ENCODE measurements at regions not wholly inside any gene's neighbourhood (a gene's known extent, or its start where the extent isn't known, plus 50 kb on each side); places are given as distances from the start of the nearest gene placed in this dataset.

DNA sequence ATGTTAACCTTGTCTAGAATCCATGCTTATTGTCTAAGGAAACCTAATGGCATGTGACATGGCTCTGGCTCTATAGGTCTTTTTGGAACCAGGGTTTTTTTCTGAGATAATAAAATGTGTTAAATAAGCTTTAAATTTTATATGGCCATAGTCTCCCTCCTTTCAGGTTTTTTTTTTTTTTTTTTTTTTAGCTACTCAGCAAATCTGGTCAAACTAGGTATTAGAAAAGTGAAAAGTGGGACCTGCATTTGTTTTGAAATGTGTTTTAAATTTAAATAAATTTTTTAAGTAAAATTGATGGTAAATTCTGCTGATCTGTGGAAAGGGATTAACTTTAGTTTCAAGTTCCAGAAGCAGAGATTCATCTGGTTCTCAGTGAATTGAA lies 52.1 kb upstream of the NANOGP8 start:
- no peak overlapping the region for H3K23ac ChIP-seq (ENCODE audit: insufficient read length, low read depth, low read length)
- no peak overlapping the region for H3K27ac ChIP-seq (ENCODE audit: insufficient read length, low read depth, low read length)
- no peak overlapping the region for H3K56ac ChIP-seq (ENCODE audit: insufficient read length, low read depth, low read length)
- H3K9me3 ChIP-seq (ENCODE audit: control insufficient read depth, low read depth, low read length) = no peaks in the 10 kb centered on the region
- H2BK5ac ChIP-seq (ENCODE audit: insufficient read length, low read length) = no peak overlapping the region
- no peak overlapping the region for H3K18ac ChIP-seq (ENCODE audit: insufficient read length, low read depth, low read length)
- no peak overlapping the region for H4K8ac ChIP-seq (replicated peaks; ENCODE audit: insufficient read length, low read depth, low read length)
- H3K4me1 Mint-ChIP-seq = 0 out of 4 replicates have a peak, but pooled peaks cover 0 to 2% of the 10 kb centered on the region in 2 experiments
- H4K5ac ChIP-seq (ENCODE audit: insufficient read length, low read depth, low read length) = no peak overlapping the region
- no peaks in the 10 kb centered on the region for H4K20me1 ChIP-seq (ENCODE audit: control insufficient read depth, insufficient read depth, insufficient read length)
- no peaks in the 10 kb centered on the region; a peak in 1 of 7 replicates for H3K36me3 Mint-ChIP-seq (ENCODE audit: insufficient read depth in 1 of 3, low read depth in 3 of 3)
- H3K23me2 ChIP-seq (ENCODE audit: insufficient read length, low read depth, low read length, poor library complexity, severe bottlenecking) = no peaks in the 10 kb centered on the region
- no peak overlapping the region for H3T11ph ChIP-seq (ENCODE audit: low read length)
- no peaks in the 10 kb centered on the region for H3K27me3 ChIP-seq (ENCODE audit: insufficient read depth, low read length)
- no peak overlapping the region for H2BK12ac ChIP-seq (ENCODE audit: insufficient read length, low read depth, low read length)
- H2AFZ ChIP-seq (ENCODE audit: low read length) = no peak overlapping the region
- H3K79me2 ChIP-seq (ENCODE audit: insufficient read depth, low read length) = no peaks in the 10 kb centered on the region
- H3K4me1 ChIP-seq (ENCODE audit: insufficient read depth, low read length) = no peaks in the 10 kb centered on the region
- H3K4me2 ChIP-seq (ENCODE audit: insufficient read depth, insufficient read length, low read length) = no peak overlapping the region
- H2AK5ac ChIP-seq (ENCODE audit: insufficient read length, low read length) = no peak overlapping the region
- no peak overlapping the region for H3K4me3 Mint-ChIP-seq
- H2BK20ac ChIP-seq (ENCODE audit: low read depth, low read length, poor library complexity, severe bottlenecking) = no peak overlapping the region
- no peak overlapping the region for H2BK120ac ChIP-seq (ENCODE audit: low read depth, low read length, poor library complexity, severe bottlenecking)
- no peak for DNase-seq
- H3K9me3 Mint-ChIP-seq = peaks cover 0 to 4% of the 10 kb centered on the region in 2 experiments; a peak in 1 of 5 replicates
- no peak overlapping the region for H2BK15ac ChIP-seq (ENCODE audit: low read depth, low read length)
- no peaks in the 10 kb centered on the region for H3K79me1 ChIP-seq (ENCODE audit: insufficient read depth, low read depth, low read length, poor library complexity, severe bottlenecking)
- H3K27ac Mint-ChIP-seq = no peak overlapping the region
- no peak for TF ChIP-seq CTCF (conservative IDR thresholded peaks at IDR 0.05)
- H3K27me3 Mint-ChIP-seq (ENCODE audit: low read depth) = no peaks in the 10 kb centered on the region
- H3K14ac ChIP-seq (ENCODE audit: insufficient read depth, low read length) = no peak overlapping the region
- H3K9ac ChIP-seq (ENCODE audit: extremely low read depth, insufficient read length, low read length) = no peak overlapping the region
- no peak overlapping the region for H4K91ac ChIP-seq (ENCODE audit: insufficient read length, low read depth, low read length)
- no peak overlapping the region for H3K4ac ChIP-seq (ENCODE audit: low read depth, low read length)
